Nephron (organoid): ENCODE measurements at regions not wholly inside any gene's neighbourhood (a gene's known extent, or its start where the extent isn't known, plus 50 kb on each side); places are given as distances from the start of the nearest gene placed in this dataset.

ENCODE experiments used
- H3K27ac Mint-ChIP-seq, 3 experiments: 2 replicates each; pipeline ENCODE4 v1.8.0; 2020; ENCODE audit warnings: mixed read lengths in 3 of 3, mild to moderate bottlenecking in 2 of 3, moderate library complexity in 1 of 3
- H3K27me3 Mint-ChIP-seq: 2 replicates; pipeline ENCODE4 v1.8.0; 2021; ENCODE audit warnings: low read depth, mild to moderate bottlenecking, moderate library complexity, mixed read lengths
- H3K36me3 Mint-ChIP-seq: 2 replicates; pipeline ENCODE4 v1.8.0; 2020; ENCODE audit warnings: low read depth, mixed read lengths
- H3K4me1 Mint-ChIP-seq: 2 replicates; pipeline ENCODE4 v1.8.0; 2020; ENCODE audit warnings: mixed read lengths
- H3K4me3 Mint-ChIP-seq, 3 experiments: 2 replicates each; pipeline ENCODE4 v1.8.0; 2020; ENCODE audit warnings: mild to moderate bottlenecking in 3 of 3, mixed read lengths in 3 of 3, moderate library complexity in 2 of 3
- H3K9me3 Mint-ChIP-seq: 2 replicates; pipeline ENCODE4 v1.8.0; 2020; ENCODE audit warnings: mixed read lengths
- CTCF ChIP-seq, 3 experiments: fragments of 200-600 bp; sonication (generic); IDR thresholded peaks; one replicate each; pipeline ENCODE4 v1.5.0; 2021; ENCODE audit warnings: antibody characterized with exemption in 3 of 3; ENCODE audit not compliant: unreplicated experiment in 3 of 3

DNA sequence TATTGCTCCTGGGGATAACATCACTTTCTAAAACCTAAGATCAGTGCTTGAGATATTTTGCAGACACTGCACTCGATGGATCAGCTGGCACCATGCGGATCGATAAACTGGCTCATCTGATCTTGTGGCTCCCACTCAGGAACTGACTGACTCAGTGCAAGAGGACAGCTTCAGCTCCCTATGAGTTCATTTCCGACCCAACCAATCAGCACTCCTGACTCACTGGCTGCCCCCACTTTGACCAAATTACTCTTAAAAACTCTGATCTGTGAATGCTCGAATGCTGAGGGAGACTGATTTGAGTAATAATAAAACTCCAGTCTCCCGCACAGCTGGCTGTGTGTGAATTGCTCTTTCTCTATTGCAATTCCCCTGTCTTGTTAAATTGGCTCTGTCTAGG lies 110.1 kb downstream of the ANAPC4 start:
- Mint-ChIP-seq H3K27me3 (peaks cover 1% of the 10 kb centered on the region), H3K36me3 (no peaks in the 10 kb centered on the region), H3K27ac (no peak overlapping the region), H3K4me3 (no peak overlapping the region), H3K4me1 (no peaks in the 10 kb centered on the region), H3K9me3 (peaks cover 15% of the 10 kb centered on the region)
- no peak for TF ChIP-seq CTCF (IDR thresholded peaks at IDR 0.05; ENCODE audit: unreplicated experiment in 3 of 3)

DNA sequence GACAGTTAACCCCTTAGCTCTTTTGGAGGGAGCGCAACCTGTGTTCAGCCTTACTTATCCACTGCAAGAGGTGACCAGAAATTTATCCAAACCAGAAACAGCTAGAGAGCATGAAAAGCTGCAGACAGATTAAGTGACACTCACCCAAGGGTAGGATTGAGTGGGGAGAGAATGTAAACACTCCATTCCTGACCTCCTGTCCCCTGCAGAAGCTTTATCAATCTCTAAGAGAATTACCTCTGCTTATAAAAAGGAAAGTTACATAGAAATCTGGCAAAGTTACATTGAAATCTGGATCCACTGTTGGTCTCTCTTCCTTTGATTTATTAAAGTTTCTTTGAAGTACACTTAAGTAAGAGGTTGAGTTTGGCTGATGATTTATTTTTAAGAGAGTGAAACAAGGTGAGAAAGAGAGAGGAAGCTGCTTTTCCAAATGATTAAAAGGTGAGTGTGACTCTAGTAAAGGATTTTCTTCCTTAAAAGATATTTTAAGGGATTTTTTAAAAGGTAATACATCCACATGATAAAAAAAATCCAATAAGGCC lies 112.3 kb downstream of the ANAPC4 start:
- TF ChIP-seq CTCF (IDR thresholded peaks at IDR 0.05; ENCODE audit: unreplicated experiment in 3 of 3): no peak
- no peak overlapping the region for H3K27ac Mint-ChIP-seq
- H3K27me3 Mint-ChIP-seq: no peaks in the 10 kb centered on the region
- H3K36me3 Mint-ChIP-seq: peaks cover 3% of the 10 kb centered on the region
- no peak overlapping the region for H3K4me3 Mint-ChIP-seq
- H3K4me1 Mint-ChIP-seq: no peaks in the 10 kb centered on the region
- peaks cover 26% of the 10 kb centered on the region for H3K9me3 Mint-ChIP-seq

DNA sequence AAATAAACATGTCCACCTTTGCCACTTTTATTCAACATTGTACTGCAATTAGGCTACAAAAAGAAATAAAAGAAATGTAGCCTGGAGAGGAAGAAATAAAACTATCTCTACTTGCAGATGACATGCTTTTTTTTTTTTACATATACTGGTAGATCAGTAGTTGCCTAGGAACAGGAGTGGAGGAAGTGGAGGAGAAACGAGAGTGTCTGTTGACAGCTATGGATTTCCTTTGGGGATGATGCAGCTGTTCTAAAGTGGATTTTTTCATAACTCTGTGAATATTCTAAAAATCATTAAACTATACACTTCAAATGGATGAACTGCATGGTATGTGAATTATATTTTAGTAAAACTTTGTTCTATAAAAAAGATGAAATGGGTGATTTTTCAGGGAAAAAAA lies 116.4 kb downstream of the ANAPC4 start:
- TF ChIP-seq CTCF (IDR thresholded peaks at IDR 0.05; ENCODE audit: unreplicated experiment in 3 of 3): no peak
- no peaks in the 10 kb centered on the region for H3K27me3 Mint-ChIP-seq
- H3K9me3 Mint-ChIP-seq: peaks cover 21% of the 10 kb centered on the region
- H3K36me3 Mint-ChIP-seq: peaks cover 3% of the 10 kb centered on the region
- H3K4me3 Mint-ChIP-seq: no peak overlapping the region
- no peaks in the 10 kb centered on the region for H3K4me1 Mint-ChIP-seq
- H3K27ac Mint-ChIP-seq: no peak overlapping the region

DNA sequence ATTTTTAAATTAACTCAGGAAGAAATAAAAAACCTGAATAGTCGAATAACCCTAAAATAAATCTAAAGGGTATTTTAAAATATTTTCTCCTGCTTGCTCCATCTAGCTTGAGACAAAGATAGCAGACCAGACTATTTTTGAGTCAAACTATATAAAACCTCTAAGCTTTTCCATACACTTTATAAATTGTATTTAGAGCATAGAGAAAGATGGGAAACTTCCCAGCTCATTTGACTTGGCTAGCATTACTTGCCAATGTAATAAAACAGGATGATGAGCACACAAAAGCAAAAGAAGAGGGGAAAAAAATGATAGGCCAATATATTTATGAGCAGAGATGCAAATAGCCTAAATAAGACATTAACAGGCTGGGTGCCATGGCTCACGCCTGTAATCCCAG lies 117.1 kb downstream of the ANAPC4 start:
- peaks cover 3% of the 10 kb centered on the region for H3K36me3 Mint-ChIP-seq
- no peaks in the 10 kb centered on the region for H3K27me3 Mint-ChIP-seq
- H3K4me1 Mint-ChIP-seq: no peaks in the 10 kb centered on the region
- H3K27ac Mint-ChIP-seq: no peak overlapping the region
- TF ChIP-seq CTCF (IDR thresholded peaks at IDR 0.05; ENCODE audit: unreplicated experiment in 3 of 3): no peak
- H3K9me3 Mint-ChIP-seq: peaks cover 21% of the 10 kb centered on the region
- H3K4me3 Mint-ChIP-seq: no peak overlapping the region

DNA sequence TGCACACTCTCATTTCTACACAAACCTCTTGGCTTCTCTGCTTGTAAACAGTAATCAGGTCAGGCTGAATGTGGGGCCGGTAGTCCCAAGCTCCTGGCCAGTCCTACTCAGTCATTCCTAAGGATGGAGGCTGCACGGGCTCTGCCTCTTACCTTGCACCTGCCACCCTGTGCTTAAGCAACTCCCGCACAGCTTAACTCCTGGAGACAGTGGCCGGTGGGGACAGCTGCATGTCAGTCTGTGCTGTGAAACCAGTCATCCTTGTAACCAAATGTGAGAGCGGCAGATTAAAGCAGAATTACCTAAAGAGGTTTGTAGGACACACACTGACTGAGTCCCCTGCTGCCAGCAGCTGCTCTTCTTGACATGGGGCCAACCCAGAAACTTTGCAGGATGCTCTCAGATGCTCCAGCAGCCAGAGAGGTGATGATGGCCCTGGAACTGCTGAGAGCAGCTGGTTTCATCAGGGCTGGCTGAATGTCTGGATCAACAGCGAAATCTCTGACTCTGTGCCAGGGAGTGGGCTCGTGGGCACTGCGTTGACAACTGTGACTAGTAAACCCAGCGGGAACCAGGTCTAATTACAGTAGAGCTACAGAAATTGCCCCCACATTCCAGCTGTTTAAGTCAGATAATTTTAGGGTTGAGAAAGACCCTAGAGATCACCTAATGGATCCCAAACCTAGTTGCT lies 123.7 kb downstream of the ANAPC4 start:
- no peak for TF ChIP-seq CTCF (IDR thresholded peaks at IDR 0.05; ENCODE audit: unreplicated experiment in 3 of 3)
- Mint-ChIP-seq H3K4me3 (peak overlapping the region in 1 of 3 experiments; percentile 8), H3K9me3 (peaks cover 2% of the 10 kb centered on the region), H3K36me3 (no peaks in the 10 kb centered on the region), H3K27ac (peak overlapping the region in 1 of 3 experiments; percentile 46), H3K27me3 (no peaks in the 10 kb centered on the region), H3K4me1 (peaks cover 8% of the 10 kb centered on the region)

DNA sequence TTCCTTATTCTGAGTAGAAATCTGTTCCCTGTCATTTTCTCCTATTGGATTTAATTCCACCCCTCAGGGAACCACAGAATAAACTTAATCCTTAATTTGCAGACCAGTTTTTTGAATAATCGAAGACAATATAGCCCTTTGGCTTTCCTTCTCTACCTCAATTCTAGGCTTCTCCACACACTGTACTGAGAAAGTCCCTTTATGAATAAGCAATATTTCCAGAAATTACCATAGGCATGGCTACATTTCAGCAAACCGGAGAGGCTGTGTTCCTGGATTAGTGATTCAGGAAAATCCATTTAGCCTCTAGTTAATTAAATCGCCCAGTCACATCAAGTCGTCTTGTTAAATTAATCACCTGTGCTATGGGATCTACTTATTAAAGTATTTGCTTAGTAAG lies 125.1 kb downstream of the ANAPC4 start:
- Mint-ChIP-seq H3K4me3 (no peak overlapping the region), H3K27ac (no peak overlapping the region), H3K27me3 (no peaks in the 10 kb centered on the region), H3K4me1 (peaks cover 8% of the 10 kb centered on the region), H3K9me3 (peaks cover 2% of the 10 kb centered on the region), H3K36me3 (no peaks in the 10 kb centered on the region)
- TF ChIP-seq CTCF (IDR thresholded peaks at IDR 0.05; ENCODE audit: unreplicated experiment in 3 of 3): no peak
